B cell (primary cell): ENCODE measurements at regions not wholly inside any gene's neighbourhood (a gene's known extent, or its start where the extent isn't known, plus 50 kb on each side); places are given as distances from the start of the nearest gene placed in this dataset.

Experiments used
- ATAC-seq: fragments of 200-7000 bp; cut with Tn5 transposase; one replicate; pipeline ENCODE4 v1.10.0; 2021; ENCODE audit warnings: low read depth, mild to moderate bottlenecking, moderate number of reproducible peaks, moderate library complexity
- CTCF ChIA-PET: fragments of 350-600 bp; sonication (Branson Sonifier 250); formaldehyde crosslinking; loops from one replicate; lab custom pipeline; 2021; ENCODE audit warnings: antibody characterized with exemption, inconsistent platforms; lab: Charles Lee
- POLR2A ChIA-PET: fragments of 350-600 bp; sonication (Branson Sonifier 250); formaldehyde crosslinking; loops from one replicate; lab custom pipeline; 2021; ENCODE audit warnings: antibody characterized with exemption; lab: Charles Lee
- DNase-seq: peaks from one replicate; pipeline ENCODE4 v3.0.0; 2013
- H2AFZ ChIP-seq: 2 replicates; pipeline ENCODE4 v1.6.1; 2012; ENCODE audit warnings: mild to moderate bottlenecking, low read depth, low read length; ENCODE audit not compliant: insufficient read depth, poor library complexity, severe bottlenecking
- H3K27ac ChIP-seq, 2 donors: 1 replicate in 1 of 2; 2 replicates in 1 of 2; pipeline ENCODE4 v1.5.1; 2012 to 2013; ENCODE audit warnings: low read length in 2 of 2, mild to moderate bottlenecking in 2 of 2, moderate library complexity in 1 of 2
- H3K27me3 ChIP-seq, 4 experiments: fragments of 200-600 bp in 1 of 4; sonication (generic) in 1 of 4; replicated peaks in 1 of 4; 1 replicate in 2 of 4; 2 replicates in 2 of 4; pipeline versions ENCODE4 v1.6.1 to v1.7.0; 2013 to 2016; ENCODE audit warnings: low read length in 3 of 4, mild to moderate bottlenecking in 2 of 4, mixed read lengths in 1 of 4, moderate library complexity in 1 of 4; ENCODE audit not compliant: insufficient read depth in 4 of 4, control insufficient read depth in 3 of 4; ENCODE audit errors: control extremely low read depth in 1 of 4
- H3K36me3 ChIP-seq, 2 experiments: replicated peaks in 1 of 2; 1 replicate in 1 of 2; 2 replicates in 1 of 2; pipeline versions ENCODE4 v1.6.1 to v1.7.1; 2013; ENCODE audit warnings: low read length in 1 of 2; ENCODE audit not compliant: insufficient read depth in 2 of 2, control insufficient read depth in 1 of 2; ENCODE audit errors: control extremely low read depth in 1 of 2, extremely low read depth in 1 of 2
- H3K4me1 ChIP-seq, 2 donors: fragments of 200-600 bp in 1 of 2; sonication (generic) in 1 of 2; 1 replicate in 1 of 2; 2 replicates in 1 of 2; pipeline versions ENCODE4 v1.5.1 to v1.6.1; 2013 to 2017; ENCODE audit warnings: low read length in 2 of 2; ENCODE audit not compliant: control insufficient read depth in 2 of 2, insufficient read depth in 2 of 2
- H3K4me2 ChIP-seq: replicated peaks from 2 replicates; pipeline ENCODE3; 2012; ENCODE audit warnings: mild to moderate bottlenecking, low read depth, low read length; ENCODE audit not compliant: poor library complexity, severe bottlenecking
- H3K4me3 ChIP-seq, 5 experiments: fragments of 200-600 bp in 1 of 5; sonication (generic) in 1 of 5; 1 replicate in 3 of 5; 2 replicates in 2 of 5; pipeline versions ENCODE4 v1.5.1 to v1.7.0; 2011 to 2016; ENCODE audit warnings: low read length in 4 of 5, mild to moderate bottlenecking in 4 of 5, low read depth in 2 of 5, control low read depth in 1 of 5, moderate library complexity in 1 of 5; ENCODE audit not compliant: insufficient read depth in 1 of 5; ENCODE audit errors: control extremely low read depth in 1 of 5, extremely low read depth in 1 of 5
- H3K79me2 ChIP-seq: fragments of 200-600 bp; sonication (generic); one replicate; pipeline ENCODE4 v1.6.0; 2016; ENCODE audit warnings: low read length; ENCODE audit not compliant: control insufficient read depth, insufficient read depth
- H3K9ac ChIP-seq: fragments of 200-600 bp; sonication (generic); 2 replicates; pipeline ENCODE4 v1.6.1; 2017; ENCODE audit warnings: mild to moderate bottlenecking, low read length, moderate library complexity
- H3K9me3 ChIP-seq, 3 donors: one replicate each; pipeline versions ENCODE4 v1.6.1 to v1.7.1; 2013; ENCODE audit warnings: low read length in 2 of 3; ENCODE audit not compliant: control insufficient read depth in 2 of 3, insufficient read depth in 1 of 3; ENCODE audit errors: control extremely low read depth in 1 of 3
- H4K20me1 ChIP-seq: 2 replicates; pipeline ENCODE4 v1.6.0; 2012; ENCODE audit warnings: mild to moderate bottlenecking, low read length; ENCODE audit not compliant: insufficient read depth, control insufficient read depth, poor library complexity, severe bottlenecking
- H3K27ac Mint-ChIP-seq: one replicate; pipeline ENCODE4 v1.8.0; 2021; ENCODE audit warnings: mixed read lengths
- H3K27me3 Mint-ChIP-seq: one replicate; pipeline ENCODE4 v1.8.0; 2021; ENCODE audit warnings: mixed read lengths
- H3K4me1 Mint-ChIP-seq: one replicate; pipeline ENCODE4 v1.8.0; 2021; ENCODE audit warnings: mixed read lengths
- H3K4me3 Mint-ChIP-seq: one replicate; pipeline ENCODE4 v1.8.0; 2021; ENCODE audit warnings: mixed read lengths
- H3K9me3 Mint-ChIP-seq: one replicate; pipeline ENCODE4 v1.8.0; 2022; ENCODE audit warnings: mixed read lengths; ENCODE audit not compliant: insufficient read depth
- CTCF ChIP-seq: fragments of 200-600 bp; IDR thresholded peaks from one replicate; pipeline ENCODE4 v1.8.0; 2022; ENCODE audit warnings: antibody characterized with exemption, mild to moderate bottlenecking
- EZH2 ChIP-seq: IDR thresholded peaks from 2 replicates; pipeline ENCODE4 v1.6.1; 2012; ENCODE audit warnings: borderline replicate concordance, low read depth, mild to moderate bottlenecking, moderate library complexity, low read length; ENCODE audit not compliant: insufficient read depth, poor library complexity, severe bottlenecking
- WGBS: methylation state at CpG from one replicate; pipeline ENCODE4 v1.1.5; 2013; ENCODE audit warnings: missing lambda C conversion rate; ENCODE audit not compliant: insufficient coverage; 5-methylcytosine and 5-hydroxymethylcytosine counted together
- intact Hi-C: fragments of 100-400 bp; cut with micrococcal nuclease; formaldehyde crosslinking; loops from one replicate; pipeline ENCODE4 v1.10.0; 2022

GRCh38 chr3:104596551-104596950 is 770.2 kb upstream of the ALCAM start:
- POLR2A ChIA-PET = no interaction called here
- Histone ChIP-seq H3K79me2 (no peaks in the 10 kb centered on the region), H3K4me1 (no peaks in the 10 kb centered on the region), H3K36me3 (no peaks in the 10 kb centered on the region), H3K4me3 (no peak overlapping the region), H4K20me1 (no peaks in the 10 kb centered on the region), H3K9me3 (no peaks in the 10 kb centered on the region), H3K9ac (no peak overlapping the region), H3K27me3 (no peaks in the 10 kb centered on the region), H2AFZ (no peak overlapping the region), H3K27ac (no peak overlapping the region), H3K4me2 (no peak overlapping the region)
- intact Hi-C loops = loop anchor here (1.0 to 5.0 kb wide), 3 partner anchors 324 to 922 kb away; no protein-coding TSS in a partner anchor
- peak; percentile 69 for TF ChIP-seq CTCF
- TF ChIP-seq EZH2 = no peak
- Mint-ChIP-seq H3K27me3 (no peaks in the 10 kb centered on the region), H3K4me3 (no peak overlapping the region), H3K9me3 (no peaks in the 10 kb centered on the region), H3K27ac (no peak overlapping the region), H3K4me1 (peaks cover 3% of the 10 kb centered on the region)
- CTCF ChIA-PET = interaction anchor here (0.6 to 3.3 kb wide), 14 partner anchors 8 to 922 kb away, joined by 3 to 21 read pairs (median 4); no protein-coding TSS in a partner anchor
- peak; percentile 59 for DNase-seq
- ATAC-seq = peak; percentile 63
- WGBS = no CpG with 5 or more reads among the region's 2 CpGs

GRCh38 chr3:104598848-104599511 is 767.7 kb upstream of the ALCAM start:
- Mint-ChIP-seq H3K9me3 (no peaks in the 10 kb centered on the region), H3K27me3 (no peaks in the 10 kb centered on the region), H3K27ac (no peak overlapping the region), H3K4me3 (no peak overlapping the region), H3K4me1 (no peaks in the 10 kb centered on the region)
- Histone ChIP-seq H3K27me3 (no peaks in the 10 kb centered on the region), H3K36me3 (no peaks in the 10 kb centered on the region), H3K4me1 (no peaks in the 10 kb centered on the region), H3K4me2 (no peak overlapping the region), H4K20me1 (no peaks in the 10 kb centered on the region), H3K79me2 (no peaks in the 10 kb centered on the region), H3K9ac (no peak overlapping the region), H3K9me3 (no peaks in the 10 kb centered on the region), H3K4me3 (no peak overlapping the region), H2AFZ (no peak overlapping the region), H3K27ac (no peak overlapping the region)
- intact Hi-C loops = loop anchor here (5.0 kb wide), 1 partner anchor 327 kb away; no protein-coding TSS in a partner anchor
- TF ChIP-seq CTCF (no peak), EZH2 (no peak)
- ChIA-PET CTCF (interaction anchor here (0.7 to 3.3 kb wide), 4 partner anchors 8 to 497 kb away, joined by 3 to 15 read pairs (median 6); no protein-coding TSS in a partner anchor), POLR2A (no interaction called here)
- DNase-seq (no peak), ATAC-seq (no peak)
- WGBS = 87% methylated on average over 2 of the region's 6 CpGs
